RPMI8226 (cell line): ENCODE measurements at regions not wholly inside any gene's neighbourhood (a gene's known extent, or its start where the extent isn't known, plus 50 kb on each side); places are given as distances from the start of the nearest gene placed in this dataset.

Experiments
- DNase-seq: peaks from one replicate; pipeline ENCODE4 v3.0.0-alpha.2; 2015

- no peak for DNase-seq
Observed at GRCh38 chr9:134590240-134591081, 51.1 kb upstream of the COL5A1 start.

GRCh38 chr9:134591082-134591571 is 50.5 kb upstream of the COL5A1 start:
- no peak for DNase-seq

GRCh38 chr9:134591573-134591981 is 50.0 kb upstream of the COL5A1 start:
- DNase-seq = no peak
